GM19438 (cell line): ENCODE measurements at regions not wholly inside any gene's neighbourhood (a gene's known extent, or its start where the extent isn't known, plus 50 kb on each side); places are given as distances from the start of the nearest gene placed in this dataset.
"Not testable (repeated sequence)": the region's sequence is repeated elsewhere in the genome, so short reads cannot be mapped to it uniquely, and the experiment has no call there.

Experiments used
- ATAC-seq: cut with Tn5 transposase; IDR thresholded peaks from one replicate; pipeline ENCODE4 v1.9.1; 2021; ENCODE audit warnings: low read depth; ENCODE audit not compliant: unreplicated experiment

DNA sequence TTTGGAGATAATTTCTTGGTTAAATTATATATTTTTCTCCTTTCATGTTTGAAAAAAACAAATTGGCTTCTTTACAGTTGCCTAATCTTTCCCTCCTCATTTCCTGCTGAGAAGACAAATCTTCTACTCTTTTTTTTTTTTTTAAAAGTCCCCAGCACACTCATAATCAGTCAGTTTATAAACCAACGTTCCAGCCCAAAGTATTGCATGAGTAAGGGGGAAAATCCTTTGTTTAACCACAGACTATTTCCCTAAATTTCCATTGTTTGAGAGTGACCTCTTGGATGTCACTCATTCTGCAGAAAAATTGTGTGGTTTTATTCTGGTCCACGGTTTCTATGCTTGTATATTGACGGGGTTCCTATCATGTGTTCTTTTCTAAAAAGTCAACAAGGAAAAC, 55.1 kb upstream of the TLR4 start:
- ATAC-seq: no peak

DNA sequence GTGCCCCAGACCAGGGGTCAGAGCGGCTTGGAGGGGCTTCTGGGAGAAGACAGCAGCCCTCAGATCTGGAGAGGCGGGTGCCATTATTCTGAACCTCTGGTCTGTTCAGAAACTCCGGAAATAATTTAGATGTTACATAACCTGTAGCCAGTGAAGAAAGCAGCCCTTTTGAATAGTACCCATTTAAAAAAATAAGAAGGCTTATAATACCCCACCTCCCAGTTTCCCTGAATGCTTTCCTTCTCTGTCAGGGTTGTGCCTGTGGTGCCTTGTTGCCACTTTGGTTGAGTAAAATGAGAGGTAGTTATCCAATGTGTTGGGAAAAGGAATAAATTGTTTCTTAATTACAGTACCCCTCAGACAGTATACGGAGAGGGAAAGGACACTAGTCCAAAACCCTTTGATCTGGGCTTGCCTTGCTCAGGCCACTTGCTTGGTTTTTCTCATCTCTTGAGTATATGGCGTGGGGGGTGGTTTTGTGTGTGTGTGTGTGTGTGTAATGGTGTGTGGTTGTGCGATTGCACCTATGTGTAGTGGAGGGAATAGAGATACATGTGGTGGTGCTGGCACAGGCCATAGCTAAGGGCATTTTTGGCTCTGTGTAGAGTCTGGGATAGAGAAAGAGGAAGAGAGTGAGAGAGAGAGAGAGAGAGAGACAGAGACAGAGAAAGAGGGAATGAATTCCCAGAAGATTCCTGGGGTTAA, 59.1 kb upstream of the TLR4 start:
- ATAC-seq: peak; percentile 34

DNA sequence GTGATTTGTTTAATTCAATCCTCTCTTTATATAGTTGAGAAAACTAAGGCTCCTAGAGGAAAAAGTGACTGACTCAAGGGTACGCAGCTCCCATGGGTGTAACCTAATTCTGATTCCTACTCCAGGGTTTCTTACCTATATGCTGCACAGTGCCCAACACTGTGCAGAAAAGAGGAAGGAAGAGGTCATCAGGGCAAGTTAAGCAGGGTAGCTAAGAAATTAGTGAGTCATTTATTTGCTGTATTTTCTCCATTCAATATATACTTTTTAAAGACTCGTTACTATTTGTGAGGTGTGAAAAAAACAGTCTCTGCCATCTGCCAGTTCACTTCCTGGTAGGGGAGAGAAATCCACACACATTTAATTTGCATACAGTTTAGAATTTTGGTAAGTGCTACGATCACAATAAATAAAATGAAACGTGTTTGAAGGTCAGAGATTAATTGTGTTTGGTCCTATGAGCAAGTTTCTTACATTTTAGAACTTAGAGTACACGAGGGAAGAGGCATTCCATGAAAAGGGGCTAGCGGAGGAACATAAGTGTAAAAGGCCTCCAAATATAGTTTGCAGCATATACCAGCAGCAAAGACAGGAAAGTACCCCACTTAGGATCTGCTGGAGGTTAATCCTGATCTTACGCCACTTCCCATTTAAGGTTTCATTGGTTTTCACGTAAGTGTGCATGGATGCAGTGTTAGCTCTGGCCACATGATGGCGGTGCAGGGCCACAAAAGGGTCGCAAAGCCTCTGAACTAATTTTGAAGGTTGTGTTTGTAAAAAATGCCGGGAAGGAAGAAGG, 59.9 kb upstream of the TLR4 start:
- peak; percentile 90 for ATAC-seq

DNA sequence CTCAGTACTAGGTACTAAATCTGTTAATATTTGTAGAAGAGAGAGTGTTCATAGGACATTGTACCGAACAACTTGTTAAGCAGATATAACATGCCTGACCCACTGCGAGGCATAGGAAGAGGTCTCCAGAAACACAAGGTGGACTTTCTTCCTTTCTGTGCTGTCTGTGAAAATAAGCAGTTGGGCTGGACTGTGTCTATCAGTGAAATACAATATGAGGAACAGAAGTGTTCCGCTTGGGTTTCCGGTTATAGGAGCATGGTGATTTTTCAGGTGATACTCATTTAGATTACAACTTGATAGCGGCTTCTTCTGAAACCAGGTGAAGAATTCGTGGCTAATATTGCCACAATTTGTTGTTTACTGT, 60.9 kb upstream of the TLR4 start:
- no peak for ATAC-seq

DNA sequence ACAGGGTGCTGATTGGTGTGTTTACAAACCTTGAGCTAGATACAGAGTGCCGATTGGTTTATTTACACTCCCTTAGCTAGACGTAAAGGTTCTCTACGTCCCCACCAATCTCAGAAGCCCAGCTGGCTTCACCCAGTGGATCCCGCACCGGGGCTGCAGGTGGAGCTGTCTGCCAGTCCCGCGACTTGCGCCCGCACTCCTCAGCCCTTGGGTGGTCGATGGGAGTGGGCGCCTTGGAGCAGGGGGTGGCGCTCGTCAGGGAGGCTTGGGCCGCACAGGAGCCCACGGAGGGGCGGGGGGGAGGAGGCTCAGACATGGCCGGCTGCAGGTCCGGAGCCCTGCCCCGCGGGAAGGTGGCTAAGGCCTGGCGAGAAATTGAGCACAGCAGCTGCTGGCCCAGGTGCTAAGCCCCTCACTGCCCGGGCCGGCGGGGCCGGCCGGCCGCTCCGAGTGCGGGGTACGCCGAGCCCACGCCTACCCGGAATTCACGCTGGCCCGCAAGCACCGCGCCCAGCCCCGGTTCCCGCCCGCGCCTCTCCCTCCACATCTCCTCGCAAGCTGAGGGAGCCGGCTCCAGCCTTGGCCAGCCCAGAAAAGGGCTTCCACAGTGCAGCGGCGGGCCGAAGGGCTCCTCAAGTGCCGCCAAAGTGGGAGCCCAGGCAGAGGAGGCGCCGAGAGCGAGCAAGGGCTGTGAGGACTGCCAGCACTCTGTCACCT, 61.5 kb upstream of the TLR4 start:
- ATAC-seq: not testable (repeated sequence)

DNA sequence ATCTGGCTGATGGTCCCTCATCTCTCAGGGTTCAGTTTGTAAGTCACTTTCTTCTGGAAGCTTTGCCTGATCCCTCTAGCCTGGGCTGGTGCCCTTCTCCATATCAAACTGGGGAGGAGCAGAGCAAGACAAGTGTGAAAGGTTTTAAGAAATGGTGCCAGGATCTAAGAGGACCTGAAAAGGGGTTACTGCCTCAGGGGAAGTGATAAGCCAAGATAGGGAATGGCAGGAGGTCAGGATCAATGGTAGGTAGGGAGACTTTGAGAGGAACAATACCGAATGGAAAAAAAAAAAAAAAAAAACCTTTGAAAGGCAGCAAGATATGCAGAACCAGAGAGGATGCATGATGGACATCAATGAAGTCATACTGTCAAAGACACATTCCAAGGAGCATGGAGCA, 67.5 kb upstream of the TLR4 start:
- no peak for ATAC-seq

DNA sequence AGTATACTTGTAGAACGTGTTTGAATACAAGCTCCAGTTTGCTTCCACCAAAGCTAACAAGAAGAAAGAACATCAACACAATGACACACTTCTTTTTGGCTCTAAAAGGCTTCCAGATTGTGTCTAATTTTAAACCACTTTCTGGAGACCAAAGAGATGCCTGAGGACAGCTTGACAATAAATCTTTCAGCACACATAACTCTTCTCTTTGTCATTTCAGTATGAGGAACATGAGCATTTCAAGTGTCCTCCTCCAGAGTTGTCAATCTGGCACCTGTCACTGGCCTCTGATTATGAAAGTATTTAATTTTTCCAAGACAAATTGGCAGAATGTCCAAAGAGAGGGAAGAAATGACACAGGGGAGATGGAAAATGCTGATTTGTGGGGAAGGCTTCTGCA, 79.0 kb upstream of the TLR4 start:
- ATAC-seq: no peak

DNA sequence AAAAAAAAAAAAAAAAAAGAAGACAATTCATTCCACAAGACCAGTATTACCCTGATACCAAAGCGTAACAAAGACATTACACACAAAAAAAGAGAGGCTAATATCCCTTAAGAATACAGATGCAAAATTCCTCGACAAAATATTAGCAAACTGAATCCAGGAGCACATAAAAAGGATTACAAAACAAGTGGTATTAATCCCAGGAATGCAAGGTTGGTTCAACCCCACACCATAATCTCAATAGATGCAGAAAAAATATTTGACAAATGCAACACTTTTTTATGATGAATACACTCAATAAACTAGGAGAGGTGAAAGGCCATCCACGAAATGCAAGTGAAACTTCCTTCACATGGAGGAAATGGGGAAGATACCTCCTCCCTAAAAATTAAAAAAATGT, 80.1 kb upstream of the TLR4 start:
- no peak for ATAC-seq

DNA sequence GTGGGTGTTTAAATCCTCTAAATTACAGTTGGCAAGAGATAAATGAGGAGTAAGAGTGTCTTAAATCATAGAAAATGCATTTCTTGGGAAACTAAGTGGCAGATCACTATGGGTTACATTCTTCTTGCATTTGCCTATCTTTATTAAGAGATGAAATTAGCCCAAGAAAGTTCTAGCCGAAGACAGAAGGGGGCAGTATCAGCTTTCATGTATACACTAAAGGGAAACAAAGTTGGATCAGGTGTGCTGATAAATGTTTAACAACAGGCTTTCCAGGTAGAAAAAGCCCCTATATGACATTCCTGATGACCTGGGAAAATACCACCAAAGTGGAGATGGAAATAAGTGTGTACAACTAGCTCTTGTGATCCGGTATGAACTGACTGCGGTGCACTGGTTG, 81.9 kb upstream of the TLR4 start:
- ATAC-seq: no peak

DNA sequence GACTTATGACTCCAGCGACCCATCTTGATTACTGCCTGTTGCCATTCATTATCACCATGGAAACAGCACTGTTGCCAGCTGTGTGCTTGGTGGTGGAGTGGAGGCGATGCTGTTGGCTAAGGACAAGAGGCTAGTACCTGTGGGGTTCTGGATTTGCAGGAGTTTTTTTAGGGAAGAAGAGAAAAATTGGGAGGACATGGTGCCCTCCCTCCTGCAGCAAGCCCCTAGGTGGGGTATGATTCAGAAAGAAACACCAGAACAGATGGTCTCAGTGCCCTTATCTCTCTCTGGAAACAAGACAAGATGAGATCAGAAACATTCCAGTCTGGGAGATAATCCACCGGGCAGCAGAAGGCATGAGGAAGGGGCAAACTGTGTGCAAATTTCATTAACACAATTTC, 87.8 kb upstream of the TLR4 start:
- ATAC-seq: no peak

DNA sequence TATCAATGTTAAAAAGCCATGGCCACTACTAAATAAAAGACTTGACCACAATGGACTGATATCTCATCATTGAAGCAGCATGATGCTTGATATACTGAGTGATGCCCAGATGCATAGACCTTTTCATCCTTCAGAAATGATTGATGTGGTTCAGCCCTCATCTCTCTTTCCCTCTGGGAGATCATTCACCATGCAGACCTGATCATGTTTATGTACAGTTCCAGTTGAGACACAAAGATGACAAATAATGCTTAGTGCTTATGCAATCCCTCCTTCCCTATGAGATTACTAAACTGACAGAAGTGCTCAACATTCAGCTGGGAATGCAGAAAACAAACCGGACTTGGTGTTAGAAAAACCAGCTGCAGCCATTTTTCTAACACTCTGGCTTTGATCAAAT, 91.9 kb upstream of the TLR4 start:
- ATAC-seq: no peak

DNA sequence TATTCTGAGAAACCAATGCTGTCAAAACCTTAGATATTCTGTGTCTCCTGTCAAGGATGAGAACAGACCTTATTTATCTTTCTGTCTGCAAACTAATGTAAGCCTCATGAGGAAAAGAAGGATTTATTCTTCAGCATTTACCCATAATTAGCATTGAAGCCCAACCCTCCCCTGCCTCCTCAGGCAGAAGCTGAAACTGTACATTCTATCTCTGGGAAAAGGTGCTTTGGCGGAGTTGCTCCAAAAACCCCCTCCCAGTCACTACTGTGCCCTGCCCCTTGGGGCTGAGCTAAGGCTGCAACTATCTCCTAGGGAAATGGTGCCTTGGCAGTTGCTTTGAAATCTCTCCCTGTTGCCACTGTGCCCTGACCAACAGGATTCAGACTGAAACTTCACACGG, 106.2 kb upstream of the TLR4 start:
- no peak for ATAC-seq

DNA sequence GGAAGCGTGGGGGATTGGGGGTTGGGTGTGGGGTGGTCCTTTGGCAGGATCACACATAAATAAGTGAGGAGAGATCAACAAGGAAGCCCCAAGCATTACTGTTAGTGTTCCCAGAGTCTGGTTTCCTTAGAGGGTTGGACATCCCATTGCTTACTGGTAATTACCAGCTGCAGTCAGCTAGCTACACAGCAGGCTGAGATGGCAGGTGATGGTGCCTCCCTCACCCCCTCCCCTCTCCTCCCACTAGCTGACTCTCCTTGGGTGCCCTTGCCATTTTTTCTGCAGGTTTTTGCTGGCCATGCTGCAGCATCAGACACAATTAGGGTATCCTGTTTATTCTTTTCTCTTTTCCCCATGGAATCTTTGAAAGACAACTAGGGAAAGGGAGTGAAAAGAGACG, 107.5 kb upstream of the TLR4 start:
- no peak for ATAC-seq

DNA sequence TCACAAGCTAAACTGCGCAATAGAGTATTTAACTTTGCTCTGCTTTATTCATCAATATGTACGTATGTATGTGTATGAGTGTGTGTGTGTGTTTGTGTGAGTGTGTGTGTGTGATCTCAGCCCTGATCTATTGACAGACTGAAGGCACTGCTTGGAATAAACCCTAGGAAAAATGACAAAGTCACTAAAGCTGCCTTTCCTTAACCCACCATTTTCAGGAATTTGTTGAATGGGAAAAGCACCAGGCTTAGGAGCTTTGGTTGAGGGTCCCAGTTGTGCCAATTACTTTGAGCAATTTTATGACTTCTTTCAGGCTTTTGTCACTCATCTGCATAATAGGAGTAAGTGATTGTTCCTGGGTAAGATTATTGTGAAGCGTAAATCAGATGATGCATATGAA, 108.6 kb upstream of the TLR4 start:
- ATAC-seq: no peak

DNA sequence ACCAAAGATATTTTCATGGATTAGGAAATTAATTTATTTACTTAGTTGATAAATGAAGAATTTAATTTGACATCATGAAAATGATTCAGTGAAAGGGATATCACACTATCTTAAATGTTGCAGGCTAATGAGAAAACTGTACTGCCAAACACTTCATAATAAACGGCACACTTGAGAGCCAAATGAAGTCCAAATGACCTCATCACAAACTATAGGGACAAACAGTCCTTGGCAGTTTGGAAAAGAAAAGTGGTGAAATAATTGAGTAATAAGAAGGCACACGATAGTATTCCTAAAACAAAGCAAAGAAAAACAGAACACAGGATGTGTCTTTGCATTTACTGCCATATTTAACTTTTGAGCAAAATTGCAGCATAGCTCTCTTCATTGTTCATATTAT, 116.9 kb upstream of the TLR4 start:
- no peak for ATAC-seq

DNA sequence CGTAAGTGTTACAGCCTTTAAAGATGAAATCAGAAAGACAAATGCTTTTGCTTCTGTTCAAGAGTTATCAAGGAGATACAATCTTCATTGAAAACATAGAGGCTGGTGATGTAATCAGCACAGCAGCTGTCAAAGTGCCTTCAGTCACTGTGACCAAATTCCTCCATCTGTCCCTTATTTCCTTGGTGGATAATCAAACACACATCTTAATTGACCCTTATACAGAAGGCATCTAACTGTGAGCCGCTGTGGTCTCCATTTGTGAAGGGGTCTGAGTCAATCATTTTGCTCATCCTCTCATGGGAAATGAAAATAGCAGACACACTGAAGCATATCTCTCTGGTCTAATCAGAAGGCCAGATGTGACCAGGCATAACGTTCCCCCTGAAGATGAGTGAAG, 130.1 kb upstream of the TLR4 start:
- no peak for ATAC-seq

DNA sequence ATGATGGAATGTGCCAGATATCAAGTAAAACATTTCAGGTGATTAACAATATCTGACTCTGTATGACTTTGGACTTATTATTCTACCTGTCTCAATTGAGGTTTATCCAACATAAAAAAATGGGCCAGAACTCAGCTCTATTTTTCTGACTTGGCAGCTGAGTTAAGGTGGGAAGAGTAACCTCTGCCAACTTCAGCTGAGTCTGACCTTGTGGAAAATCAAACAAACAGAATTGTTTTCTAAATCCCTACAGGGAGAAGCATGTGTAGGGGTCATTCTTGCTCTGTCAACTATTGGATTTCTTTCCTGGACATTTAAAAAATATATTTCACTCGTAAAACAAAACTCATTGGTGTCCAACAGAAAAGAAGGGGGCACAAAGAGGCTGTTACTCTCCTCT, 139.4 kb upstream of the TLR4 start:
- no peak for ATAC-seq

DNA sequence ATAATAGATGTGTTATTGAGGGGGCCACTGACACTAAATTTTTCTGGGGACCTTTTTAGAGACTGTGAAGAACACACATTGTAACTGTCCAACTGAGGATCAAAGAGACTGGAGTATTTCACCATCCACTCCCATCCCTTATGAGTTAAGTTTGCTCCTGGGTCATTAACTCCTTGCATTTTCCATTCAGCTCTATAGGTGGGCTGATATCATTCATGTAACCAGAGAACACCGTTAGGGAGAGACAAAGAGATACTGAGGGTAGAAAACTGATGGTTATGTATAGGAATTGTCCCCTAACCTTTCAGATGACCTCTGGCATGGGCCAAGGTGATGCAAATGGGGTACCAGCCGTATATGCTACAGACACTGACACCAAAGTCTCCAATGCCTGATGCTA, 142.4 kb upstream of the TLR4 start:
- no peak for ATAC-seq

DNA sequence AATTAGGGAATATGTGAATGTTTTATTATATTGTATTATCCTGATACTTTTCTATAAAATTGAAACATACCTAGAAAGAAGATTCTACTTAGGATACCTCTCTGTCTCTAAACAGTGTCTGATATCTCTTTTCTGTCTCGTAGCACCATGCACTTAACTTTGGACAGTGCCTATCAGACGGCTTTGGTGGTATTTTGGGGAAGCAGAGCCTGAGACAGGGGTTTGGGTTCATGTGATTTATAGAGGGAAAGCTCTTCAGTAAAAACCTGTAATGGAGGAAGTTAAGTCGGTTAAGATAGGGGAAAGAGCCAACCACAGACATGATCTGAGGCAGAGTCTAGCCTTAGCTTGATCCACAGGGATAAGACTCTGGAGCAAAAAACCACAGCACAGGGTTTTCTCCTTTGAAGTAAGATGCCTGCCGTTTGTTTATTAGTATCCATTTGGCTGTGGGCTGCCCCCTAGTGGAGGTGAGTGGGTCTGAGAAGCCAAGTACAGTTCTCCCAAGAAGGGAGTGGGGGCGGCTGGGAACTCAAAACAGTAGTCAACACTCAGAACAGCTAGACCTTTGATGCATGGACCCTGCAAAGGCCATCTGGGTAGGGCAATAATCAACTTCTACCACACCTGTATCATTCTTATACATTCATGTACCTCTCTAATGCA, 141.2 kb upstream of the ASTN2 start:
- ATAC-seq: peak; percentile 77

DNA sequence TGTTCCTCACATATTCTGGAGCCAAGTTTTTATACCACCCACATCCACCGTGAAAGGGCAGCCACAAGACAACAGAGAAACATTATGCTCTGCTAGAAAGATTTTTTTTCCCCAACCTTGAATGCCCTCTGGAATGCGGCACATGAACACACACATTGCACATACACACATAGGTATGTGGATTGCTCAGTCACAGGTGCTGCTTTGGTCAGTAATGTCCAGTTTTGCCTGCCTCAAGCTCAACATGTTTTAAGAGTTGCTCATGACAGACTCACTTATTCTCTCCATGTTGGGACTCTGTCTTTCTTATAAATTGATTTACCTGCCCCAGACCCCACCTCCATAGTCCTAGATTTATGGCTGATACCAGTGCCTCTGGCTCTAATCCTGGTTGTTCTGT, 138.0 kb upstream of the ASTN2 start:
- no peak for ATAC-seq

DNA sequence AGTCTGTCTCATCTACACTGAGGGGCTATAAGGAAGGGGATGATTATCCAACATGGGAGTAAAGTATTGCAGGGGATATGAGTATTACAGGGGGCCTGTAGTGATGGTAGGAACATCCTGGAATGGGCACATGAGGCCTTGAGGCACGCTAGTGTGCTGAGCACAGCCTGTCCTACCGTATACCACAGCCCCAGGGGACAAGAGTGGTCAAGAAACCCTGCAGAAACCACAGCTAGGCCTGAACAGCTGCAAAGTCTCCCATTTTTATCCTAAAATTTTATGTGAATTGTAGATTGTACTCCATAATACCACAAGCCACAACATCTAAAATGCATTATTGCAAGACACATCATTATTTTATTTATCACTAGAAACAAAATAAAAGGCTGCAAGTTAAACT, 136.3 kb upstream of the ASTN2 start:
- no peak for ATAC-seq
